Breast epithelium (tissue), 4 donors: ENCODE measurements at regions not wholly inside any gene's neighbourhood (a gene's known extent, or its start where the extent isn't known, plus 50 kb on each side); places are given as distances from the start of the nearest gene placed in this dataset.

Experiments used
- DNase-seq, 2 donors: peaks; one replicate each; pipeline ENCODE4 v3.0.0-alpha.2; 2019; ENCODE audit warnings: low spot score in 2 of 2
- H3K27ac ChIP-seq, 2 donors: fragments of 200-600 bp; sonication (generic) in 1 of 2; one replicate each; pipeline ENCODE4 v1.5.1; 2016 to 2019; ENCODE audit warnings: mild to moderate bottlenecking in 1 of 2
- H3K27me3 ChIP-seq, 2 donors: fragments of 200-600 bp; sonication (generic) in 1 of 2; one replicate each; pipeline versions ENCODE4 v1.5.1 to v1.6.0; 2017 to 2019; ENCODE audit warnings: control low read depth in 1 of 2, mild to moderate bottlenecking in 1 of 2
- H3K36me3 ChIP-seq: fragments of 200-600 bp; one replicate; pipeline ENCODE4 v1.5.1; 2019
- H3K4me1 ChIP-seq, 2 donors: fragments of 200-600 bp; sonication (generic); one replicate each; pipeline ENCODE4 v1.5.1; 2016 to 2019; ENCODE audit warnings: control low read depth in 1 of 2
- H3K4me3 ChIP-seq, 3 donors: fragments of 200-600 bp; sonication (generic); 1 replicate in 2 of 3; 2 replicates in 1 of 3; pipeline ENCODE4 v1.5.1; 2016 to 2019; ENCODE audit warnings: mild to moderate bottlenecking in 3 of 3, moderate library complexity in 2 of 3
- H3K9me3 ChIP-seq, 2 donors: fragments of 200-600 bp; sonication (generic) in 1 of 2; one replicate each; pipeline ENCODE4 v1.5.1; 2016 to 2019; ENCODE audit warnings: control low read depth in 1 of 2
- CTCF ChIP-seq, 3 donors: fragments of 450-650 bp; IDR thresholded peaks; one replicate each; pipeline ENCODE4 v1.5.1; 2016 to 2017; ENCODE audit warnings: antibody characterized with exemption in 3 of 3, mild to moderate bottlenecking in 3 of 3, moderate library complexity in 3 of 3
- POLR2A ChIP-seq: fragments of 450-650 bp; IDR thresholded peaks from one replicate; pipeline ENCODE4 v1.6.1; 2016; ENCODE audit warnings: antibody characterized with exemption, mild to moderate bottlenecking, moderate library complexity
- POLR2AphosphoS5 ChIP-seq, 3 donors: sonication (generic); formaldehyde crosslinking; IDR thresholded peaks; one replicate each; pipeline ENCODE4 v1.6.1; 2017; ENCODE audit warnings: antibody characterized with exemption in 3 of 3
- intact Hi-C: fragments of 100-400 bp; cut with DNase I; formaldehyde crosslinking; loops from one replicate; pipeline ENCODE4 v1.15.1; 2023; ENCODE audit warnings: low total_unique reads

- DNase-seq: no peak
- TF ChIP-seq POLR2AphosphoS5 (IDR thresholded peaks at IDR 0.05): no peak
- no peak for TF ChIP-seq CTCF (IDR thresholded peaks at IDR 0.05)
- no peak for TF ChIP-seq POLR2A
- H3K4me1 ChIP-seq: no peaks in the 10 kb centered on the region
- intact Hi-C loops: no loop called here
- no peak overlapping the region for H3K27ac ChIP-seq
- no peak overlapping the region for H3K4me3 ChIP-seq
- H3K27me3 ChIP-seq: peaks cover 0 to 10% of the 10 kb centered on the region in 2 donors
- H3K36me3 ChIP-seq: no peaks in the 10 kb centered on the region
- no peaks in the 10 kb centered on the region for H3K9me3 ChIP-seq
These were observed 93.6 kb upstream of the ZNF507 start for GRCh38 chr19:32251634-32252332.

DNA sequence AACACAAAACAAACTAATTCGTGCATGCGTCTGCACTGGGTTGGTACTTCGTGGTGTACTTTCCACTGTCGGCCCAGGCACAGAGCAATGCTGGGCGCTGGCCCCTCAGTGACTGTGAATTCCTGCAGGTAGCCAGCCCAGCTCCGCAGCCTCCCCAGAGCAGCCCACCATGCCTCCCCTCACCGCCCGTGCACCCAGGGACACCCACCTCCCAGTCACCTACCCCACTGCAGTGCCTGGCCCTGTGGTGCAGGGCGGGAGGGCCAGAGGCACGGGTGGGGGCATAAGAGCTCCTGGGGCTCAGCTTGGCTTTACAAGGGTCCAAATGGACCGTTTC is 93.1 kb upstream of the ZNF507 start:
- Histone ChIP-seq H3K4me3 (no peak overlapping the region), H3K36me3 (no peaks in the 10 kb centered on the region)

DNA sequence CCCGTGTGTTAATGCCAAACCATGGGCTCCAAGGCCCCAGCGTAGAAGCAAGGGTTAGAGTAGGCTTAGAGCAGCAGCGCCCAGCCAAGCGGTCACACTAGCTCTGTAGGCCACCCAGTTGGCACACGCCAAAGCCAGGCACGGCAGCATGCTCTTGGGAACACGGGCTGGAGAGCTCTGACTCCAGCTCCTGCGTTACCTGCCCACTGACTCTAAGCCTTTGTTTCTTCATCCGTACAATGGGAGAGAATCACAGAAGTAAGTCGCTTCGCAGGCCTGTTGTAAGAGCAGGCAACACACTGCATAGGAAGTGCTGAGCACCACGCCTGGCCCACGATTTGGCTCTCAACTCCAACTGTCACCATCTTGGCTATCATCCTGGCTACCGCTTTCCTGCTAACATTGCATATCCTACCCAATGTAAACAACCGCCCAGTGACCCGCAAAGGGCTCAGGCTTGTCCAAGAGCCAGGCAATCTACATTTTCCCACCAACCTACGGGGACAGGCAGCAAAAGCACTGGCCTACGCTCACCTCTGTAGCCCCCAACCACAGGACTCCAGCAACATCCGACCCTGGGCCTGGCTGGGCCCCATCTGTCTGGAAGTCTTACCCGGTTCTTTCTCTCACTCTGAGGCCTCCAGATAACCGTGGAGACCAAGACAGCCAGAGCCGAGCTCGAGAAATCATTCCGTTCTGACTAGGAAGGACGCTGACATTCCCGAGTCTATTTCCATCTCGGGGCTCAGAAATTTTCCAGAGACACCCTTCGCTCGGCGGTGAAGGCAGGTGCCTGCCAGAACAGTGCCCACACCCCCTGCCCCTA is 91.5 kb upstream of the ZNF507 start:
- Histone ChIP-seq H3K9me3 (no peaks in the 10 kb centered on the region), H3K36me3 (no peaks in the 10 kb centered on the region), H3K27ac (no peak overlapping the region), H3K4me3 (no peak overlapping the region), H3K4me1 (no peaks in the 10 kb centered on the region), H3K27me3 (peaks cover 0 to 10% of the 10 kb centered on the region in 2 donors)
- TF ChIP-seq POLR2A (no peak), POLR2AphosphoS5 (IDR thresholded peaks at IDR 0.05) (no peak), CTCF (IDR thresholded peaks at IDR 0.05) (no peak)
- intact Hi-C loops: no loop called here
- no peak for DNase-seq

More for the DNA sequence above, 93.1 kb upstream of the ZNF507 start:
- Histone ChIP-seq H3K27me3 (peaks cover 0 to 10% of the 10 kb centered on the region in 2 donors), H3K27ac (no peak overlapping the region), H3K9me3 (no peaks in the 10 kb centered on the region), H3K4me1 (no peaks in the 10 kb centered on the region)
- no peak for TF ChIP-seq POLR2AphosphoS5 (IDR thresholded peaks at IDR 0.05)
- TF ChIP-seq POLR2A: no peak
- no peak for TF ChIP-seq CTCF (IDR thresholded peaks at IDR 0.05)
- no peak for DNase-seq
- intact Hi-C loops: no loop called here

DNA sequence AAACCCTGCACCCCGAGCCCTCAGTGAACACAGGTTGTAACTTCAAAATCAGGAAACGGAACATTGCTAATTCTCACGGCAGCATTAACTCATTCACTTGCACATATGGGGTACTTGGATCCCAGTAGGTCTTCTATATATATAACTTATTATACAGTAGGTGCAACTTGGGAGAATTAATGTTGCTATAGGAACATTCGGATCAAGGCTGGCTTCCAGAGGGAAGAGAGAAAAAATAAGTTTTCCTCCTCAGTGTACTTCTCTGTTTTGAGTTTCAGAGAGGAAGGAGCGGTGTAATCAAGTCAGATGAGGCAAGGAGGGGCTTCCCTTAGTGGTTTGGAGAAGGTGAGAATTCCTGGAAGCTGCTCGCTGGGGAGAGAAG is 90.9 kb upstream of the ZNF507 start:
- TF ChIP-seq POLR2A (no peak), CTCF (IDR thresholded peaks at IDR 0.05) (no peak), POLR2AphosphoS5 (IDR thresholded peaks at IDR 0.05) (no peak)
- intact Hi-C loops: no loop called here
- no peak overlapping the region for H3K4me3 ChIP-seq
- H3K9me3 ChIP-seq: no peaks in the 10 kb centered on the region
- H3K36me3 ChIP-seq: no peaks in the 10 kb centered on the region
- no peak for DNase-seq
- no peaks in the 10 kb centered on the region for H3K4me1 ChIP-seq
- H3K27ac ChIP-seq: no peak overlapping the region
- peaks cover 0 to 10% of the 10 kb centered on the region in 2 donors for H3K27me3 ChIP-seq
